H9 (cell line): ENCODE measurements at regions not wholly inside any gene's neighbourhood (a gene's known extent, or its start where the extent isn't known, plus 50 kb on each side); places are given as distances from the start of the nearest gene placed in this dataset.
A peak's percentile ranks its signal among the peaks of the same experiment; 100 is the strongest.

Source experiments
- DNase-seq: peaks from one replicate; pipeline ENCODE4 v3.0.0-alpha.2; 2017
- H2AFZ ChIP-seq: one replicate; pipeline ENCODE4 v1.6.1; 2013; ENCODE audit warnings: mild to moderate bottlenecking, low read length, control low read depth, moderate library complexity
- H2AK5ac ChIP-seq: 2 replicates; pipeline ENCODE4 v1.6.1; 2013; ENCODE audit warnings: low read length, control low read depth, mixed read lengths; ENCODE audit not compliant: insufficient read length
- H2BK120ac ChIP-seq: one replicate; pipeline ENCODE4 v1.6.1; 2013; ENCODE audit warnings: low read depth, mild to moderate bottlenecking, low read length, control low read depth, inconsistent platforms; ENCODE audit not compliant: poor library complexity, severe bottlenecking
- H2BK12ac ChIP-seq: 2 replicates; pipeline ENCODE4 v1.6.1; 2013; ENCODE audit warnings: low read length, control low read depth, mixed read lengths, low read depth; ENCODE audit not compliant: insufficient read length
- H2BK15ac ChIP-seq: 2 replicates; pipeline ENCODE4 v1.6.1; 2013; ENCODE audit warnings: low read depth, low read length, control low read depth
- H2BK20ac ChIP-seq: one replicate; pipeline ENCODE4 v1.6.1; 2013; ENCODE audit warnings: low read depth, mild to moderate bottlenecking, low read length, control low read depth, inconsistent platforms; ENCODE audit not compliant: poor library complexity, severe bottlenecking
- H2BK5ac ChIP-seq: 2 replicates; pipeline ENCODE4 v1.6.1; 2013; ENCODE audit warnings: low read length, control low read depth, mixed read lengths; ENCODE audit not compliant: insufficient read length
- H3K14ac ChIP-seq: 2 replicates; pipeline ENCODE4 v1.6.1; 2013; ENCODE audit warnings: low read length, control low read depth; ENCODE audit not compliant: insufficient read depth
- H3K18ac ChIP-seq: 2 replicates; pipeline ENCODE4 v1.6.1; 2013; ENCODE audit warnings: low read depth, mild to moderate bottlenecking, mixed read lengths, low read length, control low read depth; ENCODE audit not compliant: insufficient read length
- H3K23ac ChIP-seq: 2 replicates; pipeline ENCODE4 v1.6.1; 2013; ENCODE audit warnings: low read length, control low read depth, mixed read lengths, low read depth; ENCODE audit not compliant: insufficient read length
- H3K23me2 ChIP-seq: 2 replicates; pipeline ENCODE4 v1.6.1; 2013; ENCODE audit warnings: low read depth, mild to moderate bottlenecking, mixed read lengths, low read length, control low read depth; ENCODE audit not compliant: insufficient read length, poor library complexity, severe bottlenecking
- H3K27ac ChIP-seq: 2 replicates; pipeline ENCODE4 v1.5.1; 2013; ENCODE audit warnings: low read length, control low read depth, mixed read lengths, low read depth; ENCODE audit not compliant: insufficient read length
- H3K27me3 ChIP-seq: 2 replicates; pipeline ENCODE4 v1.6.1; 2013; ENCODE audit warnings: low read length, control low read depth, inconsistent platforms; ENCODE audit not compliant: insufficient read depth
- H3K4ac ChIP-seq: 2 replicates; pipeline ENCODE4 v1.6.1; 2013; ENCODE audit warnings: low read depth, mild to moderate bottlenecking, control low read depth, inconsistent platforms, low read length, moderate library complexity
- H3K4me1 ChIP-seq: 2 replicates; pipeline ENCODE4 v1.6.1; 2013; ENCODE audit warnings: low read length, control low read depth, inconsistent platforms; ENCODE audit not compliant: insufficient read depth
- H3K4me2 ChIP-seq: 2 replicates; pipeline ENCODE4 v1.6.1; 2013; ENCODE audit warnings: low read length, control low read depth, mixed read lengths; ENCODE audit not compliant: insufficient read length, insufficient read depth
- H3K56ac ChIP-seq: 2 replicates; pipeline ENCODE4 v1.6.1; 2013; ENCODE audit warnings: low read depth, mild to moderate bottlenecking, mixed read lengths, low read length, control low read depth; ENCODE audit not compliant: insufficient read length
- H3K79me1 ChIP-seq: 2 replicates; pipeline ENCODE4 v1.6.1; 2013; ENCODE audit warnings: low read depth, mild to moderate bottlenecking, moderate library complexity, low read length, control low read depth, inconsistent platforms; ENCODE audit not compliant: insufficient read depth, poor library complexity, severe bottlenecking
- H3K79me2 ChIP-seq: 2 replicates; pipeline ENCODE4 v1.6.1; 2013; ENCODE audit warnings: low read length, control low read depth, inconsistent platforms; ENCODE audit not compliant: insufficient read depth
- H3K9ac ChIP-seq: 2 replicates; pipeline ENCODE4 v1.6.1; 2013; ENCODE audit warnings: low read length, control low read depth, mixed read lengths; ENCODE audit not compliant: insufficient read length; ENCODE audit errors: extremely low read depth
- H3K9me3 ChIP-seq: one replicate; pipeline ENCODE4 v1.6.1; 2013; ENCODE audit warnings: low read depth, low read length, inconsistent platforms; ENCODE audit not compliant: control insufficient read depth
- H3T11ph ChIP-seq: one replicate; pipeline ENCODE4 v1.6.1; 2013; ENCODE audit warnings: mild to moderate bottlenecking, low read length, control low read depth, inconsistent platforms
- H4K20me1 ChIP-seq: one replicate; pipeline ENCODE4 v1.6.1; 2013; ENCODE audit not compliant: control insufficient read depth, insufficient read length, insufficient read depth
- H4K5ac ChIP-seq: 2 replicates; pipeline ENCODE4 v1.6.1; 2013; ENCODE audit warnings: low read depth, mild to moderate bottlenecking, mixed read lengths, low read length, control low read depth; ENCODE audit not compliant: insufficient read length
- H4K8ac ChIP-seq: replicated peaks from 2 replicates; pipeline ENCODE4 v1.6.1; 2013; ENCODE audit warnings: low read length, control low read depth, mixed read lengths, low read depth; ENCODE audit not compliant: insufficient read length
- H4K91ac ChIP-seq: 2 replicates; pipeline ENCODE4 v1.6.1; 2013; ENCODE audit warnings: low read depth, mild to moderate bottlenecking, moderate library complexity, mixed read lengths, low read length, control low read depth; ENCODE audit not compliant: insufficient read length
- H3K27ac Mint-ChIP-seq, 3 experiments: 2 replicates in 2 of 3; 3 replicates in 1 of 3; pipeline ENCODE4 v1.8.0; 2020 to 2021; ENCODE audit warnings: mixed read lengths in 3 of 3, mild to moderate bottlenecking in 1 of 3, moderate library complexity in 1 of 3
- H3K27me3 Mint-ChIP-seq: 2 replicates; pipeline ENCODE4 v1.8.0; 2021; ENCODE audit warnings: low read depth, mild to moderate bottlenecking, moderate library complexity, mixed read lengths
- H3K36me3 Mint-ChIP-seq, 3 experiments: 2 replicates in 2 of 3; 3 replicates in 1 of 3; pipeline ENCODE4 v1.8.0; 2020 to 2021; ENCODE audit warnings: low read depth in 3 of 3, mixed read lengths in 3 of 3; ENCODE audit not compliant: insufficient read depth in 1 of 3
- H3K4me1 Mint-ChIP-seq, 2 experiments: 2 replicates each; pipeline ENCODE4 v1.8.0; 2020; ENCODE audit warnings: mixed read lengths in 2 of 2
- H3K4me3 Mint-ChIP-seq, 2 experiments: 2 replicates in 1 of 2; 3 replicates in 1 of 2; pipeline ENCODE4 v1.8.0; 2020 to 2021; ENCODE audit warnings: mild to moderate bottlenecking in 2 of 2, mixed read lengths in 2 of 2, moderate library complexity in 1 of 2
- H3K9me3 Mint-ChIP-seq, 2 experiments: 2 replicates in 1 of 2; 3 replicates in 1 of 2; pipeline ENCODE4 v1.8.0; 2020; ENCODE audit warnings: mild to moderate bottlenecking in 2 of 2, mixed read lengths in 2 of 2, moderate library complexity in 1 of 2
- WGBS: extraction: QIAGEN DNeasy Blood & Tissue Kit; methylation state at CpG from one replicate; pipeline ENCODE4 v1.1.7; 2013; ENCODE audit warnings: missing lambda C conversion rate, low lambda C conversion rate, mixed read lengths; ENCODE audit not compliant: insufficient read length; ENCODE audit errors: extremely low coverage; 5-methylcytosine and 5-hydroxymethylcytosine counted together
- TF ChIP-seq, protein P1 (sequence below): fragments of 200-600 bp; sonication (generic); conservative IDR thresholded peaks from 3 replicates; pipeline ENCODE4 v1.8.0; 2021; ENCODE audit warnings: antibody characterized with exemption, mild to moderate bottlenecking

GRCh38 chr17:74032222-74032621 is 171.3 kb upstream of the RPL38 start:
- Histone ChIP-seq H2BK15ac (no peak overlapping the region), H2BK5ac (no peak overlapping the region), H3K9me3 (no peaks in the 10 kb centered on the region), H4K8ac (no peak overlapping the region), H3K79me2 (no peaks in the 10 kb centered on the region), H3T11ph (no peak overlapping the region), H2AK5ac (no peak overlapping the region), H3K27me3 (no peaks in the 10 kb centered on the region), H3K56ac (no peak overlapping the region), H2BK20ac (no peak overlapping the region), H3K9ac (no peak overlapping the region), H2BK120ac (no peak overlapping the region), H3K23ac (no peak overlapping the region), H3K4me2 (no peak overlapping the region), H3K23me2 (no peaks in the 10 kb centered on the region), H2AFZ (no peak overlapping the region), H3K14ac (peak overlapping the region; percentile 60; the same call in 1 of the 2 replicates), H3K27ac (no peak overlapping the region), H3K4ac (no peak overlapping the region), H4K20me1 (no peaks in the 10 kb centered on the region), H4K91ac (no peak overlapping the region), H2BK12ac (no peak overlapping the region), H3K4me1 (peaks cover 4% of the 10 kb centered on the region; the same call in 1 of the 2 replicates), H4K5ac (no peak overlapping the region), H3K79me1 (no peaks in the 10 kb centered on the region), H3K18ac (no peak overlapping the region)
- TF ChIP-seq, protein P1, sequence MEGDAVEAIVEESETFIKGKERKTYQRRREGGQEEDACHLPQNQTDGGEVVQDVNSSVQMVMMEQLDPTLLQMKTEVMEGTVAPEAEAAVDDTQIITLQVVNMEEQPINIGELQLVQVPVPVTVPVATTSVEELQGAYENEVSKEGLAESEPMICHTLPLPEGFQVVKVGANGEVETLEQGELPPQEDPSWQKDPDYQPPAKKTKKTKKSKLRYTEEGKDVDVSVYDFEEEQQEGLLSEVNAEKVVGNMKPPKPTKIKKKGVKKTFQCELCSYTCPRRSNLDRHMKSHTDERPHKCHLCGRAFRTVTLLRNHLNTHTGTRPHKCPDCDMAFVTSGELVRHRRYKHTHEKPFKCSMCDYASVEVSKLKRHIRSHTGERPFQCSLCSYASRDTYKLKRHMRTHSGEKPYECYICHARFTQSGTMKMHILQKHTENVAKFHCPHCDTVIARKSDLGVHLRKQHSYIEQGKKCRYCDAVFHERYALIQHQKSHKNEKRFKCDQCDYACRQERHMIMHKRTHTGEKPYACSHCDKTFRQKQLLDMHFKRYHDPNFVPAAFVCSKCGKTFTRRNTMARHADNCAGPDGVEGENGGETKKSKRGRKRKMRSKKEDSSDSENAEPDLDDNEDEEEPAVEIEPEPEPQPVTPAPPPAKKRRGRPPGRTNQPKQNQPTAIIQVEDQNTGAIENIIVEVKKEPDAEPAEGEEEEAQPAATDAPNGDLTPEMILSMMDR: no peak
- no peaks in the 10 kb centered on the region; a peak in 1 of 7 replicates for H3K36me3 Mint-ChIP-seq
- peaks cover 25% of the 10 kb centered on the region for H3K27me3 Mint-ChIP-seq
- no CpG with 5 or more reads among the region's 7 CpGs for WGBS
- no peak overlapping the region for H3K27ac Mint-ChIP-seq
- peak overlapping the region in 1 of 2 experiments; percentile 59; a peak in 1 of 5 replicates for H3K4me3 Mint-ChIP-seq
- H3K9me3 Mint-ChIP-seq: no peaks in the 10 kb centered on the region
- DNase-seq: no peak
- peaks cover 20 to 34% of the 10 kb centered on the region in 2 experiments for H3K4me1 Mint-ChIP-seq
